ENCODE measurements at regions not wholly inside any gene's neighbourhood (a gene's known extent, or its start where the extent isn't known, plus 50 kb on each side); places are given as distances from the start of the nearest gene placed in this dataset.

DNA sequence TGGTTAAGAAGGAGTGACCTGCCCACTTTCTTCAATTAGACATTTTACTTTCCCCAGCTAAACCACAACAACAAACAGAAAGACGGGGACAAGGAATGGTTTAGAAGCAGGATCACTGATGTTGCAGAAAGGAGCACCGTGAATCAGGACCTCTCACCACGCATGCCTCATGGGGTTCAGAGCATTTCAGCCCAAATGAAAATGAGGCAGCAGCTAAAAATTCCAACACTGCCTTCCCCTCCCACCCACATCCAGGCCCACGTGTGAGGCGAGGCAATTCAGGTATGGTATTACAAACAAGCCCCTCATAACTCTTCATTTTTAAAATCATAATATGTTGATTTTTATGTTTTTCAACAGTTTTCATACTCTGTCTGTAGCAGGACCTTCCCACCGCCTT is 194.1 kb upstream of the ARID1B start:
- Mint-ChIP-seq H3K9me3 (ENCODE audit: unreplicated experiment) (peaks cover 8% of the 10 kb centered on the region), H3K4me3 (ENCODE audit: unreplicated experiment) (no peak overlapping the region), H3K27ac (ENCODE audit: unreplicated experiment) (no peak overlapping the region), H3K27me3 (ENCODE audit: unreplicated experiment) (peaks cover 3% of the 10 kb centered on the region), H3K4me1 (ENCODE audit: low read depth, unreplicated experiment) (no peaks in the 10 kb centered on the region), H3K36me3 (ENCODE audit: unreplicated experiment) (peaks cover 30% of the 10 kb centered on the region)
- DNase-seq = no peak
- TF ChIP-seq, protein P1, sequence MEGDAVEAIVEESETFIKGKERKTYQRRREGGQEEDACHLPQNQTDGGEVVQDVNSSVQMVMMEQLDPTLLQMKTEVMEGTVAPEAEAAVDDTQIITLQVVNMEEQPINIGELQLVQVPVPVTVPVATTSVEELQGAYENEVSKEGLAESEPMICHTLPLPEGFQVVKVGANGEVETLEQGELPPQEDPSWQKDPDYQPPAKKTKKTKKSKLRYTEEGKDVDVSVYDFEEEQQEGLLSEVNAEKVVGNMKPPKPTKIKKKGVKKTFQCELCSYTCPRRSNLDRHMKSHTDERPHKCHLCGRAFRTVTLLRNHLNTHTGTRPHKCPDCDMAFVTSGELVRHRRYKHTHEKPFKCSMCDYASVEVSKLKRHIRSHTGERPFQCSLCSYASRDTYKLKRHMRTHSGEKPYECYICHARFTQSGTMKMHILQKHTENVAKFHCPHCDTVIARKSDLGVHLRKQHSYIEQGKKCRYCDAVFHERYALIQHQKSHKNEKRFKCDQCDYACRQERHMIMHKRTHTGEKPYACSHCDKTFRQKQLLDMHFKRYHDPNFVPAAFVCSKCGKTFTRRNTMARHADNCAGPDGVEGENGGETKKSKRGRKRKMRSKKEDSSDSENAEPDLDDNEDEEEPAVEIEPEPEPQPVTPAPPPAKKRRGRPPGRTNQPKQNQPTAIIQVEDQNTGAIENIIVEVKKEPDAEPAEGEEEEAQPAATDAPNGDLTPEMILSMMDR (IDR thresholded peaks at IDR 0.05; ENCODE audit: partially characterized antibody, unreplicated experiment) = no peak

DNA sequence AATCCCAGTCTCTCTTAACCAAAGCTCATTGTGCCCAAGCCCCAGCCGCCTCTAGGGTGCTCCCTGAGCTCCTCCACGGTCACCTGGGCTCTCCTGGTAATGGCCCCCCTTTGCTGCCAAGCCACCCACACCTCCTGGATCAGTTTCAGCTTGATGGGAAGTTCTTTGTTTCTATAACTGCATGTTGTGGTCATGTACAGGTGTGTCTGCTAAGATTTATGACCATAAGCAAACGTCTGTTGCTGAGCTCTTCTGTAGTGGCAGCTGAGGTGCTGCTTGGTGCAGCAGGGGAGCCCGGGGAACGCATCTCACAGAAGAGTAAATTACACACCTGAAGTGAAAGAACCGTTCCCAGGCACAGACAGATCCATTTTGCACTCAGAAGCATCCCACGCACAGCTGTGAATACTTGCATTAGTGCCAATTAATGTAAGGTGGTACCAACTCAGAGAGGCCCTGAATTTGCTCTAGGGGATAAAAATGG is 194.6 kb upstream of the ARID1B start:
- peaks cover 30% of the 10 kb centered on the region for H3K36me3 Mint-ChIP-seq (ENCODE audit: unreplicated experiment)
- H3K27ac Mint-ChIP-seq (ENCODE audit: unreplicated experiment) = peak overlapping the region; percentile 29
- H3K9me3 Mint-ChIP-seq (ENCODE audit: unreplicated experiment) = peaks cover 8% of the 10 kb centered on the region
- TF ChIP-seq, protein P1 (IDR thresholded peaks at IDR 0.05; ENCODE audit: partially characterized antibody, unreplicated experiment) = no peak
- peaks cover 3% of the 10 kb centered on the region for H3K27me3 Mint-ChIP-seq (ENCODE audit: unreplicated experiment)
- no peak for DNase-seq
- no peaks in the 10 kb centered on the region for H3K4me1 Mint-ChIP-seq (ENCODE audit: low read depth, unreplicated experiment)
- no peak overlapping the region for H3K4me3 Mint-ChIP-seq (ENCODE audit: unreplicated experiment)

GRCh38 chr6:156579564-156579963 is 197.6 kb upstream of the ARID1B start:
- Mint-ChIP-seq H3K4me3 (ENCODE audit: unreplicated experiment) (no peak overlapping the region), H3K4me1 (ENCODE audit: low read depth, unreplicated experiment) (no peaks in the 10 kb centered on the region), H3K36me3 (ENCODE audit: unreplicated experiment) (peaks cover 50% of the 10 kb centered on the region), H3K27me3 (ENCODE audit: unreplicated experiment) (peaks cover 3% of the 10 kb centered on the region), H3K9me3 (ENCODE audit: unreplicated experiment) (peaks cover 7% of the 10 kb centered on the region), H3K27ac (ENCODE audit: unreplicated experiment) (no peak overlapping the region)
- no peak for DNase-seq
- TF ChIP-seq, protein P1 (IDR thresholded peaks at IDR 0.05; ENCODE audit: partially characterized antibody, unreplicated experiment) = no peak

- Mint-ChIP-seq H3K9me3 (ENCODE audit: unreplicated experiment) (peaks cover 7% of the 10 kb centered on the region), H3K4me3 (ENCODE audit: unreplicated experiment) (no peak overlapping the region), H3K4me1 (ENCODE audit: low read depth, unreplicated experiment) (no peaks in the 10 kb centered on the region), H3K27ac (ENCODE audit: unreplicated experiment) (no peak overlapping the region), H3K36me3 (ENCODE audit: unreplicated experiment) (peaks cover 45% of the 10 kb centered on the region), H3K27me3 (ENCODE audit: unreplicated experiment) (peaks cover 3% of the 10 kb centered on the region)
- TF ChIP-seq, protein P1 (IDR thresholded peaks at IDR 0.05; ENCODE audit: partially characterized antibody, unreplicated experiment) = no peak
- no peak for DNase-seq
Observed at GRCh38 chr6:156577749-156578148, 199.4 kb upstream of the ARID1B start.

GRCh38 chr6:156575361-156575760 is 201.8 kb upstream of the ARID1B start:
- no peak overlapping the region for H3K4me3 Mint-ChIP-seq (ENCODE audit: unreplicated experiment)
- no peaks in the 10 kb centered on the region for H3K27me3 Mint-ChIP-seq (ENCODE audit: unreplicated experiment)
- TF ChIP-seq, protein P1 (IDR thresholded peaks at IDR 0.05; ENCODE audit: partially characterized antibody, unreplicated experiment) = no peak
- no peak overlapping the region for H3K27ac Mint-ChIP-seq (ENCODE audit: unreplicated experiment)
- peaks cover 7% of the 10 kb centered on the region for H3K9me3 Mint-ChIP-seq (ENCODE audit: unreplicated experiment)
- no peaks in the 10 kb centered on the region for H3K4me1 Mint-ChIP-seq (ENCODE audit: low read depth, unreplicated experiment)
- H3K36me3 Mint-ChIP-seq (ENCODE audit: unreplicated experiment) = peaks cover 39% of the 10 kb centered on the region
- DNase-seq = no peak
